Common myeloid progenitor, CD34-positive (primary cell): ENCODE measurements at regions not wholly inside any gene's neighbourhood (a gene's known extent, or its start where the extent isn't known, plus 50 kb on each side); places are given as distances from the start of the nearest gene placed in this dataset.

Experiments
- CTCF ChIA-PET: fragments of 350-600 bp; sonication (Branson Sonifier 250); formaldehyde crosslinking; loops from one replicate; lab custom pipeline; 2021; ENCODE audit warnings: antibody characterized with exemption; lab: Charles Lee
- POLR2A ChIA-PET: fragments of 350-600 bp; sonication (Branson Sonifier 250); formaldehyde crosslinking; loops from one replicate; lab custom pipeline; 2021; ENCODE audit warnings: antibody characterized with exemption; lab: Charles Lee
- DNase-seq, 3 donors: peaks; one replicate each; pipeline versions ENCODE4 v3.0.0 to v3.0.0-alpha.2; 2013
- H3K27ac ChIP-seq, 2 experiments: 1 replicate in 1 of 2; 2 replicates in 1 of 2; pipeline ENCODE4 v1.7.0; 2013; ENCODE audit warnings: inconsistent platforms in 2 of 2, low read length in 2 of 2, mild to moderate bottlenecking in 2 of 2, low read depth in 1 of 2, moderate library complexity in 1 of 2; ENCODE audit not compliant: severe bottlenecking in 2 of 2, insufficient read depth in 1 of 2, poor library complexity in 1 of 2
- H3K27me3 ChIP-seq, 5 experiments: replicated peaks in 2 of 5; 1 replicate in 3 of 5; 2 replicates in 2 of 5; pipeline versions ENCODE4 v1.6.1 to v1.7.0; 2013; ENCODE audit warnings: low read length in 4 of 5, mild to moderate bottlenecking in 2 of 5, moderate library complexity in 2 of 5, inconsistent platforms in 1 of 5; ENCODE audit not compliant: insufficient read depth in 5 of 5, control insufficient read depth in 4 of 5
- H3K36me3 ChIP-seq, 4 experiments: 1 replicate in 2 of 4; 2 replicates in 2 of 4; pipeline versions ENCODE4 v1.6.1 to v1.7.0; 2013; ENCODE audit warnings: low read length in 3 of 4, control low read depth in 1 of 4, mild to moderate bottlenecking in 1 of 4; ENCODE audit not compliant: control insufficient read depth in 4 of 4, insufficient read depth in 4 of 4
- H3K4me1 ChIP-seq, 4 experiments: 1 replicate in 3 of 4; 2 replicates in 1 of 4; pipeline versions ENCODE4 v1.6.1 to v1.7.1; 2013; ENCODE audit warnings: low read length in 3 of 4, mild to moderate bottlenecking in 3 of 4, control low read depth in 1 of 4, inconsistent platforms in 1 of 4, moderate library complexity in 1 of 4; ENCODE audit not compliant: control insufficient read depth in 4 of 4, insufficient read depth in 4 of 4; ENCODE audit errors: control extremely low read depth in 1 of 4
- H3K4me3 ChIP-seq, 7 experiments: 1 replicate in 4 of 7; 2 replicates in 3 of 7; pipeline versions ENCODE4 v1.5.1 to v1.7.0; 2013; ENCODE audit warnings: mild to moderate bottlenecking in 7 of 7, low read length in 6 of 7, moderate library complexity in 6 of 7, inconsistent platforms in 2 of 7, low read depth in 2 of 7, control low read depth in 1 of 7; ENCODE audit not compliant: insufficient read depth in 4 of 7, control insufficient read depth in 1 of 7; ENCODE audit errors: extremely low read depth in 1 of 7
- H3K9me3 ChIP-seq, 5 experiments: 1 replicate in 4 of 5; 2 replicates in 1 of 5; pipeline versions ENCODE4 v1.6.1 to v1.7.1; 2013; ENCODE audit warnings: low read length in 4 of 5, mild to moderate bottlenecking in 2 of 5, inconsistent platforms in 1 of 5, low read depth in 1 of 5, moderate library complexity in 1 of 5; ENCODE audit not compliant: control insufficient read depth in 4 of 5, insufficient read depth in 2 of 5; ENCODE audit errors: control extremely low read depth in 1 of 5
- WGBS: methylation state at CpG from one replicate; pipeline ENCODE4 v1.1.5; 2013; ENCODE audit not compliant: insufficient coverage; 5-methylcytosine and 5-hydroxymethylcytosine counted together

- no CpG with 5 or more reads among the region's 1 CpG for WGBS
- POLR2A ChIA-PET, result no interaction called here
- CTCF ChIA-PET, result no interaction called here
- no peaks in the 10 kb centered on the region for H3K9me3 ChIP-seq
- H3K27me3 ChIP-seq, result peaks cover 0 to 22% (median 7%) of the 10 kb centered on the region in 5 experiments
- no peak for DNase-seq
- no peak overlapping the region for H3K27ac ChIP-seq
- no peak overlapping the region for H3K4me3 ChIP-seq
- H3K36me3 ChIP-seq, result no peaks in the 10 kb centered on the region
- H3K4me1 ChIP-seq, result peaks cover 4 to 34% (median 13%) of the 10 kb centered on the region in 4 experiments
Measured at GRCh38 chr1:186574926-186575325, 105.3 kb downstream of the PTGS2 start.

GRCh38 chr1:186572509-186572908, 107.7 kb downstream of the PTGS2 start:
- 100% methylated on average over 3 of the region's 3 CpGs for WGBS
- Histone ChIP-seq H3K27ac (no peak overlapping the region), H3K9me3 (no peaks in the 10 kb centered on the region), H3K4me1 (peaks cover 4 to 34% (median 13%) of the 10 kb centered on the region in 4 experiments), H3K36me3 (no peaks in the 10 kb centered on the region), H3K4me3 (no peak overlapping the region), H3K27me3 (peaks cover 0 to 6% (median 1%) of the 10 kb centered on the region in 5 experiments)
- ChIA-PET CTCF (no interaction called here), POLR2A (no interaction called here)
- DNase-seq, result no peak

- Histone ChIP-seq H3K36me3 (no peaks in the 10 kb centered on the region), H3K9me3 (no peaks in the 10 kb centered on the region), H3K27me3 (peaks cover 0 to 3% (median 0%) of the 10 kb centered on the region in 5 experiments), H3K4me1 (peaks cover 4 to 34% (median 13%) of the 10 kb centered on the region in 4 experiments), H3K4me3 (no peak overlapping the region), H3K27ac (no peak overlapping the region)
- ChIA-PET POLR2A (no interaction called here), CTCF (no interaction called here)
- DNase-seq, result no peak
Measured at GRCh38 chr1:186571771-186572170, 108.5 kb downstream of the PTGS2 start.

GRCh38 chr1:186569856-186570255, 108.9 kb upstream of the PDC start:
- no peak for DNase-seq
- no peak overlapping the region for H3K27ac ChIP-seq
- peaks cover 0 to 17% (median under 1%) of the 10 kb centered on the region in 4 experiments for H3K4me1 ChIP-seq
- H3K9me3 ChIP-seq, result no peaks in the 10 kb centered on the region
- POLR2A ChIA-PET, result no interaction called here
- H3K36me3 ChIP-seq, result no peaks in the 10 kb centered on the region
- CTCF ChIA-PET, result interaction anchor here (0.7 kb wide), 1 partner anchor 11 kb away, joined by 3 read pairs; no protein-coding TSS in a partner anchor
- H3K4me3 ChIP-seq, result no peak overlapping the region
- peaks cover 0 to 3% (median 0%) of the 10 kb centered on the region in 5 experiments for H3K27me3 ChIP-seq

GRCh38 chr1:186568221-186568620, 107.3 kb upstream of the PDC start:
- ChIA-PET POLR2A (no interaction called here), CTCF (interaction anchor here (1.2 kb wide), 1 partner anchor 9 kb away, joined by 4 read pairs; no protein-coding TSS in a partner anchor)
- no CpG with 5 or more reads among the region's 2 CpGs for WGBS
- no peak for DNase-seq
- H3K36me3 ChIP-seq, result no peaks in the 10 kb centered on the region
- H3K27ac ChIP-seq, result no peak overlapping the region
- H3K4me1 ChIP-seq, result peaks cover 0 to 6% (median 0%) of the 10 kb centered on the region in 4 experiments
- no peaks in the 10 kb centered on the region for H3K9me3 ChIP-seq
- H3K4me3 ChIP-seq, result no peak overlapping the region
- peaks cover 0 to 3% (median 0%) of the 10 kb centered on the region in 5 experiments for H3K27me3 ChIP-seq

GRCh38 chr1:186566140-186566855, 105.4 kb upstream of the PDC start:
- Histone ChIP-seq H3K4me3 (no peak overlapping the region), H3K27me3 (no peaks in the 10 kb centered on the region), H3K9me3 (no peaks in the 10 kb centered on the region), H3K4me1 (no peaks in the 10 kb centered on the region), H3K27ac (no peak overlapping the region), H3K36me3 (no peaks in the 10 kb centered on the region)
- WGBS, result no CpG with 5 or more reads among the region's 3 CpGs
- DNase-seq, result no peak
- ChIA-PET POLR2A (no interaction called here), CTCF (no interaction called here)

GRCh38 chr1:186564582-186564981, 103.7 kb upstream of the PDC start:
- Histone ChIP-seq H3K27me3 (no peaks in the 10 kb centered on the region), H3K27ac (no peak overlapping the region), H3K4me3 (no peak overlapping the region), H3K9me3 (no peaks in the 10 kb centered on the region), H3K4me1 (no peaks in the 10 kb centered on the region), H3K36me3 (no peaks in the 10 kb centered on the region)
- no peak for DNase-seq
- ChIA-PET CTCF (interaction anchor here (0.6 kb wide), 1 partner anchor 50 kb away, joined by 3 read pairs; no protein-coding TSS in a partner anchor), POLR2A (no interaction called here)
- no CpG with 5 or more reads among the region's 1 CpG for WGBS
